GM19455 (cell line): ENCODE measurements at regions not wholly inside any gene's neighbourhood (a gene's known extent, or its start where the extent isn't known, plus 50 kb on each side); places are given as distances from the start of the nearest gene placed in this dataset.
"Not testable (repeated sequence)": the region's sequence is repeated elsewhere in the genome, so short reads cannot be mapped to it uniquely, and the experiment has no call there.

Source experiments
- ATAC-seq: cut with Tn5 transposase; IDR thresholded peaks from one replicate; pipeline ENCODE4 v1.9.1; 2021; ENCODE audit not compliant: unreplicated experiment

GRCh38 chr6:4677011-4677750 is 99.0 kb upstream of the CDYL start:
- no peak for ATAC-seq

GRCh38 chr6:4676016-4676415 is 100.2 kb upstream of the CDYL start:
- ATAC-seq, result no peak

- no peak for ATAC-seq
These were observed 101.1 kb upstream of the CDYL start for GRCh38 chr6:4675121-4675520.

- ATAC-seq, result no peak
These were observed 102.3 kb upstream of the CDYL start for GRCh38 chr6:4673861-4674260.

- ATAC-seq, result no peak
These were observed 103.4 kb upstream of the CDYL start for GRCh38 chr6:4672772-4673171.

GRCh38 chr6:4671587-4672115 is 104.6 kb upstream of the CDYL start:
- ATAC-seq, result no peak

- no peak for ATAC-seq
These were observed 105.3 kb upstream of the CDYL start for GRCh38 chr6:4670824-4671409.

GRCh38 chr6:4670290-4670689 is 105.9 kb upstream of the CDYL start:
- no peak for ATAC-seq

GRCh38 chr6:4668271-4669179 is 107.7 kb upstream of the CDYL start:
- ATAC-seq, result no peak

- ATAC-seq, result no peak
These were observed 108.6 kb upstream of the CDYL start for GRCh38 chr6:4667591-4667990.

- ATAC-seq, result no peak
These were observed 109.2 kb upstream of the CDYL start for GRCh38 chr6:4666886-4667513.

- ATAC-seq, result no peak
These were observed 110.5 kb upstream of the CDYL start for GRCh38 chr6:4665489-4666417.

- ATAC-seq, result no peak
These were observed 111.3 kb upstream of the CDYL start for GRCh38 chr6:4664911-4665310.

GRCh38 chr6:4664117-4664626 is 112.0 kb upstream of the CDYL start:
- no peak for ATAC-seq

GRCh38 chr6:4662886-4663285 is 113.3 kb upstream of the CDYL start:
- ATAC-seq, result no peak

- ATAC-seq, result no peak
These were observed 114.8 kb upstream of the CDYL start for GRCh38 chr6:4661391-4661790.

GRCh38 chr6:4660377-4661321 is 115.6 kb upstream of the CDYL start:
- ATAC-seq, result no peak

- ATAC-seq, result not testable (repeated sequence)
These were observed 116.5 kb upstream of the CDYL start for GRCh38 chr6:4659719-4660118.

- no peak for ATAC-seq
These were observed 117.7 kb upstream of the CDYL start for GRCh38 chr6:4658486-4658885.
